ENCODE measurements at regions not wholly inside any gene's neighbourhood (a gene's known extent, or its start where the extent isn't known, plus 50 kb on each side); places are given as distances from the start of the nearest gene placed in this dataset.
A peak's percentile ranks its signal among the peaks of the same experiment; 100 is the strongest.

- Histone ChIP-seq H3K36me3 (replicated peaks in 1 of 2) (no peaks in the 10 kb centered on the region), H3K27me3 (no peaks in the 10 kb centered on the region), H3K9me3 (replicated peaks in 1 of 3) (no peaks in the 10 kb centered on the region), H3K4me3 (no peak overlapping the region), H3K4me1 (replicated peaks in 1 of 2) (no peaks in the 10 kb centered on the region), H3K27ac (no peak overlapping the region)
- no peak for DNase-seq
- WGBS, 4 donors: 72 to 88% (median 81%) methylated on average over 10 to 13 of the region's 13 CpGs
- intact Hi-C loops (cut with DNase I): no loop called here
- TF ChIP-seq POLR2A (IDR thresholded peaks at IDR 0.05): no peak
- TF ChIP-seq, protein P1, sequence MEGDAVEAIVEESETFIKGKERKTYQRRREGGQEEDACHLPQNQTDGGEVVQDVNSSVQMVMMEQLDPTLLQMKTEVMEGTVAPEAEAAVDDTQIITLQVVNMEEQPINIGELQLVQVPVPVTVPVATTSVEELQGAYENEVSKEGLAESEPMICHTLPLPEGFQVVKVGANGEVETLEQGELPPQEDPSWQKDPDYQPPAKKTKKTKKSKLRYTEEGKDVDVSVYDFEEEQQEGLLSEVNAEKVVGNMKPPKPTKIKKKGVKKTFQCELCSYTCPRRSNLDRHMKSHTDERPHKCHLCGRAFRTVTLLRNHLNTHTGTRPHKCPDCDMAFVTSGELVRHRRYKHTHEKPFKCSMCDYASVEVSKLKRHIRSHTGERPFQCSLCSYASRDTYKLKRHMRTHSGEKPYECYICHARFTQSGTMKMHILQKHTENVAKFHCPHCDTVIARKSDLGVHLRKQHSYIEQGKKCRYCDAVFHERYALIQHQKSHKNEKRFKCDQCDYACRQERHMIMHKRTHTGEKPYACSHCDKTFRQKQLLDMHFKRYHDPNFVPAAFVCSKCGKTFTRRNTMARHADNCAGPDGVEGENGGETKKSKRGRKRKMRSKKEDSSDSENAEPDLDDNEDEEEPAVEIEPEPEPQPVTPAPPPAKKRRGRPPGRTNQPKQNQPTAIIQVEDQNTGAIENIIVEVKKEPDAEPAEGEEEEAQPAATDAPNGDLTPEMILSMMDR (IDR thresholded peaks at IDR 0.05): no peak
Measured at GRCh38 chr2:10238991-10239485, 63.7 kb upstream of the HPCAL1 start.

GRCh38 chr2:10239561-10239967, 63.1 kb upstream of the HPCAL1 start:
- H3K4me3 ChIP-seq: no peak overlapping the region
- H3K27ac ChIP-seq: no peak overlapping the region
- TF ChIP-seq POLR2A (IDR thresholded peaks at IDR 0.05): no peak
- TF ChIP-seq, protein P1 (IDR thresholded peaks at IDR 0.05): no peak
- no peak for DNase-seq
- intact Hi-C loops (cut with DNase I): no loop called here
- no peaks in the 10 kb centered on the region for H3K4me1 ChIP-seq (replicated peaks in 1 of 2)
- H3K36me3 ChIP-seq (replicated peaks in 1 of 2): no peaks in the 10 kb centered on the region
- WGBS, 4 donors: 75 to 90% (median 89%) methylated on average over 5 to 14 of the region's 14 CpGs
- H3K9me3 ChIP-seq (replicated peaks in 1 of 3): no peaks in the 10 kb centered on the region
- no peaks in the 10 kb centered on the region for H3K27me3 ChIP-seq

DNA sequence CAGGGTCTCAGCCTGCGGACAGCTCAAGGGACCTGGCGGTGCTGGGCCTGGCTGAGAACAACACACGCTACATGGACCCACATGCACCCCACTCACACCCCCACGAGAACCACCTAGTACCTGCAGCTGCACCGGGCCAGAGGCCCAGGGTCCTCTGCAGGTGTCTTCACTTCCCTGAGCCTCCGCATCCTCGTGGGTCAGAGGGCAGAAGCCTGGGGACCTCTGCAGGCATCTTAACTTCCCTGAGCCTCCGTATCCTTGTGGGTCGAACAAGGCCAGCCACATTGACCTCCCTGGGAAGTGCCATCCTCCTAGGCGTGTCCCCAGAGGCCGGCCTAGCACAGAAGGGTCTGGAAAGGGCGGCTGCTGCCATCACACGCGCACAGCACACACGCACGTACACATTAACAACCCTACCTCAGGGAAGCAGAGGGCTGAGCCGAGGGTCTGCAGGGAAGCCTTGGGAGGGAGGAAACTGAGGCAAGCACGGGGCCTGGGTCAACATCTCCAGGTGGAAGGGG, 62.5 kb upstream of the HPCAL1 start:
- no peaks in the 10 kb centered on the region for H3K9me3 ChIP-seq (replicated peaks in 1 of 3)
- DNase-seq: no peak
- H3K36me3 ChIP-seq (replicated peaks in 1 of 2): no peaks in the 10 kb centered on the region
- H3K4me3 ChIP-seq: no peak overlapping the region
- H3K27me3 ChIP-seq: no peaks in the 10 kb centered on the region
- no peak for TF ChIP-seq POLR2A (IDR thresholded peaks at IDR 0.05)
- TF ChIP-seq, protein P1 (IDR thresholded peaks at IDR 0.05): no peak
- intact Hi-C loops (cut with DNase I): no loop called here
- no peak overlapping the region for H3K27ac ChIP-seq
- WGBS, 4 donors: 90 to 93% (median 92%) methylated on average over 13 to 18 of the region's 18 CpGs
- H3K4me1 ChIP-seq (replicated peaks in 1 of 2): no peaks in the 10 kb centered on the region

GRCh38 chr2:10240911-10241610, 61.6 kb upstream of the HPCAL1 start:
- Histone ChIP-seq H3K27ac (no peak overlapping the region), H3K4me1 (replicated peaks in 1 of 2) (no peaks in the 10 kb centered on the region), H3K9me3 (replicated peaks in 1 of 3) (no peaks in the 10 kb centered on the region), H3K36me3 (replicated peaks in 1 of 2) (no peaks in the 10 kb centered on the region), H3K27me3 (no peaks in the 10 kb centered on the region), H3K4me3 (no peak overlapping the region)
- 84 to 95% (median 93%) methylated on average over 10 to 21 of the region's 21 CpGs for WGBS, 4 donors
- peak in 1 of 7 donors; percentile 3 for DNase-seq
- TF ChIP-seq POLR2A (IDR thresholded peaks at IDR 0.05): no peak
- TF ChIP-seq, protein P1 (IDR thresholded peaks at IDR 0.05): no peak
- intact Hi-C loops (cut with DNase I): no loop called here

Data from adrenal gland (tissue), 9 donors.